ENCODE measurements at regions not wholly inside any gene's neighbourhood (a gene's known extent, or its start where the extent isn't known, plus 50 kb on each side); places are given as distances from the start of the nearest gene placed in this dataset.

DNA sequence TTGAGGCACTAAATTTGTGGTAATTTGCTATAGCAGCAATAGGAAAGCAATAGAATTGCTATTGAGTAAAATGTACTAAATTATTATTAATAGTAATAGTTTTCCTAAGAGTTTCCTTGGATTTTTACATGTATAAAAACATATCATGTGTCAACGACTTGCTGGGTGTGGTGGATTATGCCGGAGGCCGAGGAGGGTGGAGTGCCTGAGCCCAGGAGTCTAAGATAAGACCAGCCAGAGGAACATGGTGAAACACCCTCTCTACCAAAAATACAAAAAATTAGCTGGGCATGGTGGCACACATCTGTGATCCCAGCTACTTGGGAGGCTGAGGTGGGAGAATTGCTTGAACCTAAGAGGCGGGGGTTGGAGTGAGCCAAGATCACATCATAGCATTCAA, 749.9 kb downstream of the TBL1XR1 start:
- H3K9me3 Mint-ChIP-seq: peaks cover 9 to 11% of the 10 kb centered on the region in 2 experiments
- H4K5ac ChIP-seq (ENCODE audit: insufficient read length, low read depth, low read length): no peak overlapping the region
- H2AFZ ChIP-seq (ENCODE audit: low read length): no peak overlapping the region
- H2BK12ac ChIP-seq (ENCODE audit: insufficient read length, low read depth, low read length): no peak overlapping the region
- TF ChIP-seq, protein P1, sequence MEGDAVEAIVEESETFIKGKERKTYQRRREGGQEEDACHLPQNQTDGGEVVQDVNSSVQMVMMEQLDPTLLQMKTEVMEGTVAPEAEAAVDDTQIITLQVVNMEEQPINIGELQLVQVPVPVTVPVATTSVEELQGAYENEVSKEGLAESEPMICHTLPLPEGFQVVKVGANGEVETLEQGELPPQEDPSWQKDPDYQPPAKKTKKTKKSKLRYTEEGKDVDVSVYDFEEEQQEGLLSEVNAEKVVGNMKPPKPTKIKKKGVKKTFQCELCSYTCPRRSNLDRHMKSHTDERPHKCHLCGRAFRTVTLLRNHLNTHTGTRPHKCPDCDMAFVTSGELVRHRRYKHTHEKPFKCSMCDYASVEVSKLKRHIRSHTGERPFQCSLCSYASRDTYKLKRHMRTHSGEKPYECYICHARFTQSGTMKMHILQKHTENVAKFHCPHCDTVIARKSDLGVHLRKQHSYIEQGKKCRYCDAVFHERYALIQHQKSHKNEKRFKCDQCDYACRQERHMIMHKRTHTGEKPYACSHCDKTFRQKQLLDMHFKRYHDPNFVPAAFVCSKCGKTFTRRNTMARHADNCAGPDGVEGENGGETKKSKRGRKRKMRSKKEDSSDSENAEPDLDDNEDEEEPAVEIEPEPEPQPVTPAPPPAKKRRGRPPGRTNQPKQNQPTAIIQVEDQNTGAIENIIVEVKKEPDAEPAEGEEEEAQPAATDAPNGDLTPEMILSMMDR (conservative IDR thresholded peaks at IDR 0.05): no peak
- no peaks in the 10 kb centered on the region for H3K4me1 Mint-ChIP-seq
- no peak overlapping the region for H3K18ac ChIP-seq (ENCODE audit: insufficient read length, low read depth, low read length)
- no peak overlapping the region for H2BK5ac ChIP-seq (ENCODE audit: insufficient read length, low read length)
- no peak overlapping the region for H2BK20ac ChIP-seq (ENCODE audit: low read depth, low read length, poor library complexity, severe bottlenecking)
- H3K56ac ChIP-seq (ENCODE audit: insufficient read length, low read depth, low read length): no peak overlapping the region
- DNase-seq: no peak
- H3K14ac ChIP-seq (ENCODE audit: insufficient read depth, low read length): no peak overlapping the region
- H2BK15ac ChIP-seq (ENCODE audit: low read depth, low read length): no peak overlapping the region
- no peak overlapping the region for H4K8ac ChIP-seq (replicated peaks; ENCODE audit: insufficient read length, low read depth, low read length)
- H4K20me1 ChIP-seq (ENCODE audit: control insufficient read depth, insufficient read depth, insufficient read length): no peaks in the 10 kb centered on the region
- no peak overlapping the region for H2BK120ac ChIP-seq (ENCODE audit: low read depth, low read length, poor library complexity, severe bottlenecking)
- no peaks in the 10 kb centered on the region for H3K79me2 ChIP-seq (ENCODE audit: insufficient read depth, low read length)
- H3K4ac ChIP-seq (ENCODE audit: low read depth, low read length): no peak overlapping the region
- H3K27me3 ChIP-seq (ENCODE audit: insufficient read depth, low read length): no peaks in the 10 kb centered on the region
- no CpG with 5 or more reads among the region's 4 CpGs for WGBS (ENCODE audit: extremely low coverage, insufficient read length, low lambda C conversion rate)
- H3K27me3 Mint-ChIP-seq (ENCODE audit: low read depth): no peaks in the 10 kb centered on the region
- no peaks in the 10 kb centered on the region for H3K9me3 ChIP-seq (ENCODE audit: control insufficient read depth, low read depth, low read length)
- peaks cover 1 to 8% (median 2%) of the 10 kb centered on the region in 3 experiments; a peak in 4 of 7 replicates for H3K36me3 Mint-ChIP-seq (ENCODE audit: insufficient read depth in 1 of 3, low read depth in 3 of 3)
- no peak overlapping the region for H3K4me3 Mint-ChIP-seq
- no peaks in the 10 kb centered on the region for H3K79me1 ChIP-seq (ENCODE audit: insufficient read depth, low read depth, low read length, poor library complexity, severe bottlenecking)
- H2AK5ac ChIP-seq (ENCODE audit: insufficient read length, low read length): no peak overlapping the region
- no peak overlapping the region for H3K27ac ChIP-seq (ENCODE audit: insufficient read length, low read depth, low read length)
- no peaks in the 10 kb centered on the region for H3K23me2 ChIP-seq (ENCODE audit: insufficient read length, low read depth, low read length, poor library complexity, severe bottlenecking)
- H3K23ac ChIP-seq (ENCODE audit: insufficient read length, low read depth, low read length): no peak overlapping the region
- no peak overlapping the region for H4K91ac ChIP-seq (ENCODE audit: insufficient read length, low read depth, low read length)
- H3T11ph ChIP-seq (ENCODE audit: low read length): no peak overlapping the region
- no peak overlapping the region for H3K27ac Mint-ChIP-seq
- H3K9ac ChIP-seq (ENCODE audit: extremely low read depth, insufficient read length, low read length): no peak overlapping the region
- no peaks in the 10 kb centered on the region for H3K4me1 ChIP-seq (ENCODE audit: insufficient read depth, low read length)
- H3K4me2 ChIP-seq (ENCODE audit: insufficient read depth, insufficient read length, low read length): no peak overlapping the region

Measured in H9 (cell line).